Natural killer cell (primary cell): ENCODE measurements at regions not wholly inside any gene's neighbourhood (a gene's known extent, or its start where the extent isn't known, plus 50 kb on each side); places are given as distances from the start of the nearest gene placed in this dataset.
"Not testable (repeated sequence)": the region's sequence is repeated elsewhere in the genome, so short reads cannot be mapped to it uniquely, and the experiment has no call there.

Experiments
- ATAC-seq, 3 donors: fragments of 150-1000 bp in 2 of 3; fragments of 200-7000 bp in 1 of 3; cut with Tn5 transposase; 1 replicate in 1 of 3; 2 replicates in 2 of 3; pipeline ENCODE4 v1.10.0; 2021; ENCODE audit warnings: mild to moderate bottlenecking in 2 of 3, moderate library complexity in 2 of 3
- DNase-seq, 2 donors: peaks; one replicate each; pipeline versions ENCODE4 v3.0.0 to v3.0.0-alpha.2; 2013 to 2021; ENCODE audit warnings: mixed read lengths in 1 of 2
- H3K27ac ChIP-seq: one replicate; pipeline ENCODE4 v1.5.1; 2013; ENCODE audit warnings: mild to moderate bottlenecking, low read length
- H3K27me3 ChIP-seq: one replicate; pipeline ENCODE4 v1.6.1; 2013; ENCODE audit warnings: low read length; ENCODE audit not compliant: control insufficient read depth, insufficient read depth
- H3K36me3 ChIP-seq: one replicate; pipeline ENCODE4 v1.6.1; 2013; ENCODE audit warnings: low read length; ENCODE audit not compliant: control insufficient read depth, insufficient read depth
- H3K4me1 ChIP-seq: one replicate; pipeline ENCODE4 v1.6.1; 2013; ENCODE audit warnings: low read length; ENCODE audit not compliant: control insufficient read depth, insufficient read depth
- H3K4me3 ChIP-seq: one replicate; pipeline ENCODE4 v1.5.1; 2013; ENCODE audit warnings: low read length
- H3K9me3 ChIP-seq: one replicate; pipeline ENCODE4 v1.6.1; 2013; ENCODE audit warnings: low read length; ENCODE audit not compliant: control insufficient read depth, insufficient read depth
- H3K27ac Mint-ChIP-seq, 2 donors: one replicate each; pipeline ENCODE4 v1.8.0; 2022; ENCODE audit warnings: mild to moderate bottlenecking in 2 of 2, mixed read lengths in 2 of 2, moderate library complexity in 1 of 2
- H3K27me3 Mint-ChIP-seq, 2 donors: one replicate each; pipeline ENCODE4 v1.8.0; 2022; ENCODE audit warnings: low read depth in 2 of 2, mixed read lengths in 2 of 2
- H3K36me3 Mint-ChIP-seq: one replicate; pipeline ENCODE4 v1.8.0; 2022; ENCODE audit warnings: mixed read lengths
- H3K4me1 Mint-ChIP-seq, 2 donors: one replicate each; pipeline ENCODE4 v1.8.0; 2022; ENCODE audit warnings: mixed read lengths in 2 of 2
- H3K4me3 Mint-ChIP-seq: one replicate; pipeline ENCODE4 v1.8.0; 2022; ENCODE audit warnings: mild to moderate bottlenecking, moderate library complexity, mixed read lengths
- H3K9me3 Mint-ChIP-seq, 2 donors: one replicate each; pipeline ENCODE4 v1.8.0; 2022; ENCODE audit warnings: mixed read lengths in 2 of 2
- CTCF ChIP-seq: fragments of 200-600 bp; IDR thresholded peaks from one replicate; pipeline ENCODE4 v1.8.0; 2022; ENCODE audit warnings: antibody characterized with exemption
- WGBS: methylation state at CpG from one replicate; pipeline ENCODE4 v1.1.7; 2013; ENCODE audit warnings: missing lambda C conversion rate; ENCODE audit not compliant: insufficient coverage; 5-methylcytosine and 5-hydroxymethylcytosine counted together
- intact Hi-C: fragments of 100-400 bp; cut with micrococcal nuclease; formaldehyde crosslinking; loops from one replicate; pipeline ENCODE4 v1.14.2; 2022

- Mint-ChIP-seq H3K9me3 (peaks cover 22 to 38% of the 10 kb centered on the region in 2 donors), H3K36me3 (peaks cover 29% of the 10 kb centered on the region)
- 82% methylated on average over 16 of the region's 16 CpGs for WGBS
Observed at GRCh38 chr6:86872810-86873209, 64.5 kb upstream of the HTR1E start.

GRCh38 chr6:86871681-86872080, 65.6 kb upstream of the HTR1E start:
- intact Hi-C loops, result no loop called here

More at GRCh38 chr6:86872810-86873209, 64.5 kb upstream of the HTR1E start:
- H3K27me3 Mint-ChIP-seq, intact Hi-C loops, ATAC-seq, H3K4me1 Mint-ChIP-seq, H3K27ac ChIP-seq, H3K27ac Mint-ChIP-seq, H3K36me3 ChIP-seq, H3K9me3 ChIP-seq, H3K27me3 ChIP-seq, DNase-seq, H3K4me3 Mint-ChIP-seq, H3K4me3 ChIP-seq, H3K4me1 ChIP-seq: not testable (repeated sequence)

GRCh38 chr6:86869500-86869899, 67.8 kb upstream of the HTR1E start:
- H3K27ac Mint-ChIP-seq, result no peak overlapping the region
- H3K36me3 ChIP-seq, result no peaks in the 10 kb centered on the region
- no peak overlapping the region for H3K4me3 ChIP-seq
- H3K4me1 Mint-ChIP-seq, result no peaks in the 10 kb centered on the region
- intact Hi-C loops, result no loop called here
- no peaks in the 10 kb centered on the region for H3K27me3 ChIP-seq
- 85% methylated on average over 1 of the region's 1 CpG for WGBS
- peaks cover 24 to 39% of the 10 kb centered on the region in 2 donors for H3K9me3 Mint-ChIP-seq
- no peaks in the 10 kb centered on the region for H3K27me3 Mint-ChIP-seq
- no peak for TF ChIP-seq CTCF
- peaks cover 6% of the 10 kb centered on the region for H3K9me3 ChIP-seq
- DNase-seq (no peak), ATAC-seq (no peak)
- peaks cover 29% of the 10 kb centered on the region for H3K36me3 Mint-ChIP-seq
- no peak overlapping the region for H3K27ac ChIP-seq
- H3K4me3 Mint-ChIP-seq, result no peak overlapping the region
- H3K4me1 ChIP-seq, result no peaks in the 10 kb centered on the region

More at GRCh38 chr6:86871681-86872080, 65.6 kb upstream of the HTR1E start:
- no peaks in the 10 kb centered on the region for H3K4me1 ChIP-seq
- DNase-seq, result no peak
- WGBS, result 38% methylated on average over 1 of the region's 1 CpG
- Mint-ChIP-seq H3K9me3 (peaks cover 22 to 38% of the 10 kb centered on the region in 2 donors), H3K36me3 (peaks cover 29% of the 10 kb centered on the region), H3K4me3 (no peak overlapping the region), H3K27me3 (no peaks in the 10 kb centered on the region), H3K4me1 (no peaks in the 10 kb centered on the region), H3K27ac (no peak overlapping the region)
- peaks cover 6% of the 10 kb centered on the region for H3K9me3 ChIP-seq
- no peak overlapping the region for H3K27ac ChIP-seq
- H3K36me3 ChIP-seq, result no peaks in the 10 kb centered on the region
- no peak overlapping the region for H3K4me3 ChIP-seq
- TF ChIP-seq CTCF, result no peak
- ATAC-seq, result no peak
- H3K27me3 ChIP-seq, result no peaks in the 10 kb centered on the region

GRCh38 chr6:86859513-86859912, 77.8 kb upstream of the HTR1E start:
- no peak overlapping the region for H3K4me3 Mint-ChIP-seq
- no peaks in the 10 kb centered on the region for H3K36me3 Mint-ChIP-seq
- no peak for ATAC-seq
- Histone ChIP-seq H3K27me3 (no peaks in the 10 kb centered on the region), H3K4me3 (no peak overlapping the region), H3K9me3 (no peaks in the 10 kb centered on the region), H3K36me3 (no peaks in the 10 kb centered on the region), H3K4me1 (no peaks in the 10 kb centered on the region), H3K27ac (no peak overlapping the region)
- TF ChIP-seq CTCF, result no peak
- DNase-seq, result no peak
- no peaks in the 10 kb centered on the region for H3K4me1 Mint-ChIP-seq
- H3K27me3 Mint-ChIP-seq, result no peaks in the 10 kb centered on the region
- intact Hi-C loops, result no loop called here
- peaks cover 2 to 3% of the 10 kb centered on the region in 2 donors for H3K9me3 Mint-ChIP-seq
- H3K27ac Mint-ChIP-seq, result no peak overlapping the region
